SK-N-SH (cell line): ENCODE measurements at regions not wholly inside any gene's neighbourhood (a gene's known extent, or its start where the extent isn't known, plus 50 kb on each side); places are given as distances from the start of the nearest gene placed in this dataset.

Source experiments
- CTCF ChIA-PET: fragments of 300-600, 350-600 bp; formaldehyde crosslinking; extraction: SDS; loops from one replicate; lab custom pipeline; 2021; lab: Yijun Ruan, JAX
- POLR2A ChIA-PET: fragments of 350-600 bp; sonication (Branson Sonifier 250); formaldehyde crosslinking; extraction: SDS; loops from one replicate; lab custom pipeline; 2020; ENCODE audit warnings: antibody characterized with exemption, inconsistent platforms; lab: Yijun Ruan, JAX
- DNase-seq: peaks from one replicate; pipeline ENCODE4 v3.0.0; 2012
- H2AFZ ChIP-seq: fragments of 200-600 bp; sonication (generic); 2 replicates; pipeline ENCODE4 v1.8.1; 2016; ENCODE audit warnings: antibody characterized with exemption, mild to moderate bottlenecking, low read depth
- H3F3A ChIP-seq: fragments of 200-600 bp; sonication (generic); replicated peaks from 2 replicates; pipeline ENCODE3; 2016; ENCODE audit warnings: antibody characterized with exemption, mild to moderate bottlenecking; ENCODE audit not compliant: insufficient read depth
- H3K27ac ChIP-seq, 2 experiments: fragments of 200-500 bp in 1 of 2; fragments of 200-600 bp in 1 of 2; sonication (Bioruptor generic) in 1 of 2; sonication (generic), shearing (Covaris generic) in 1 of 2; 2 replicates each; pipeline versions ENCODE4 v1.5.1 to v1.6.1; 2014 to 2016; ENCODE audit warnings: low read depth in 2 of 2, inconsistent platforms in 1 of 2, low read length in 1 of 2, mild to moderate bottlenecking in 1 of 2, mixed read lengths in 1 of 2
- H3K27me3 ChIP-seq: fragments of 200-600 bp; sonication (generic), shearing (Covaris generic); 2 replicates; pipeline ENCODE4 v1.6.1; 2016; ENCODE audit warnings: mixed run types; ENCODE audit not compliant: insufficient read depth
- H3K36me3 ChIP-seq, 2 experiments: fragments of 200-500 bp in 1 of 2; fragments of 200-600 bp in 1 of 2; sonication (Bioruptor generic) in 1 of 2; sonication (generic) in 1 of 2; replicated peaks in 1 of 2; 2 replicates each; pipeline versions ENCODE3 to v1.5.1; 2014 to 2016; ENCODE audit warnings: low read length in 1 of 2, mild to moderate bottlenecking in 1 of 2; ENCODE audit not compliant: insufficient read depth in 2 of 2, control insufficient read depth in 1 of 2
- H3K4me1 ChIP-seq, 2 experiments: fragments of 200-500 bp in 1 of 2; fragments of 200-600 bp in 1 of 2; sonication (Bioruptor generic) in 1 of 2; sonication (generic), shearing (Covaris generic) in 1 of 2; 2 replicates each; pipeline versions ENCODE4 v1.5.1 to v1.6.1; 2014 to 2016; ENCODE audit warnings: low read depth in 1 of 2, low read length in 1 of 2, mixed run types in 1 of 2; ENCODE audit not compliant: insufficient read depth in 2 of 2, control insufficient read depth in 1 of 2
- H3K4me2 ChIP-seq: fragments of 200-600 bp; sonication (generic), shearing (Covaris generic); 2 replicates; pipeline ENCODE4 v1.6.1; 2017; ENCODE audit warnings: mixed run types
- H3K4me3 ChIP-seq, 2 experiments: fragments of 200-500 bp in 1 of 2; fragments of 200-600 bp in 1 of 2; sonication (Bioruptor generic) in 1 of 2; sonication (generic), shearing (Covaris generic) in 1 of 2; 2 replicates each; pipeline versions ENCODE4 v1.5.1 to v1.8.1; 2014 to 2016; ENCODE audit warnings: low read depth in 2 of 2, inconsistent platforms in 1 of 2, low read length in 1 of 2, mild to moderate bottlenecking in 1 of 2, mixed read lengths in 1 of 2, moderate library complexity in 1 of 2
- H3K79me2 ChIP-seq: fragments of 200-600 bp; sonication (generic); 2 replicates; pipeline ENCODE4 v1.8.1; 2017; ENCODE audit warnings: mild to moderate bottlenecking; ENCODE audit not compliant: insufficient read depth
- H3K9ac ChIP-seq: fragments of 200-600 bp; sonication (generic); 2 replicates; pipeline ENCODE4 v1.6.1; 2017; ENCODE audit warnings: mixed run types
- H3K9me2 ChIP-seq: fragments of 200-600 bp; sonication (generic); 2 replicates; pipeline ENCODE4 v1.6.1; 2017; ENCODE audit warnings: mixed run types
- H3K9me3 ChIP-seq: fragments of 200-600 bp; sonication (generic); 2 replicates; pipeline ENCODE4 v1.6.1; 2017; ENCODE audit warnings: mixed run types, mild to moderate bottlenecking, moderate library complexity
- H4K20me1 ChIP-seq: fragments of 200-600 bp; sonication (generic); 2 replicates; pipeline ENCODE4 v1.6.1; 2017; ENCODE audit warnings: mild to moderate bottlenecking, mixed run types; ENCODE audit not compliant: insufficient read depth
- CHD2 ChIP-seq: fragments of 150-350 bp; IDR thresholded peaks from 2 replicates; pipeline ENCODE4 v1.6.1; 2018; ENCODE audit warnings: low read length; ENCODE audit not compliant: partially characterized antibody
- CTCF ChIP-seq: fragments of 200-600 bp; sonication (generic); IDR thresholded peaks from 2 replicates; pipeline ENCODE4 v1.6.1; 2017; ENCODE audit warnings: antibody characterized with exemption, mild to moderate bottlenecking, moderate library complexity
- ELF1 ChIP-seq: IDR thresholded peaks from 2 replicates; pipeline ENCODE4 v1.4.0; 2012
- EP300 ChIP-seq, 2 experiments: IDR thresholded peaks; 2 replicates each; pipeline versions ENCODE4 v1.4.0 to v1.6.1; 2012; ENCODE audit warnings: borderline replicate concordance in 1 of 2, low read depth in 1 of 2, low read length in 1 of 2
- GABPA ChIP-seq: IDR thresholded peaks from 2 replicates; pipeline ENCODE4 v1.4.0; 2012; ENCODE audit warnings: low read depth, mild to moderate bottlenecking
- IRF3 ChIP-seq: fragments of 150-350 bp; IDR thresholded peaks from 2 replicates; pipeline ENCODE4 v1.6.1; 2016; ENCODE audit warnings: mild to moderate bottlenecking, low read depth, low read length
- MAX ChIP-seq: IDR thresholded peaks from 2 replicates; pipeline ENCODE4 v1.4.0; 2012; ENCODE audit warnings: low read depth
- NRF1 ChIP-seq: IDR thresholded peaks from 2 replicates; pipeline ENCODE4 v1.6.1; 2012; ENCODE audit warnings: low read depth, mild to moderate bottlenecking, low read length
- PBX3 ChIP-seq: IDR thresholded peaks from 2 replicates; pipeline ENCODE4; 2012
- POLR2AphosphoS5 ChIP-seq: IDR thresholded peaks from 2 replicates; pipeline ENCODE4 v1.6.1; 2012; ENCODE audit warnings: low read depth, low read length
- RAD21 ChIP-seq: IDR thresholded peaks from 2 replicates; pipeline ENCODE4 v1.6.1; 2012; ENCODE audit warnings: mild to moderate bottlenecking, low read length
- RCOR1 ChIP-seq: fragments of 150-350 bp; IDR thresholded peaks from 2 replicates; pipeline ENCODE4 v1.6.1; 2017; ENCODE audit warnings: antibody characterized with exemption, low read length
- RFX5 ChIP-seq: IDR thresholded peaks from 2 replicates; pipeline ENCODE4 v1.6.1; 2012; ENCODE audit warnings: mild to moderate bottlenecking, improper control_type of control experiment, low read length
- RXRA ChIP-seq: IDR thresholded peaks from 2 replicates; pipeline ENCODE4 v1.4.0; 2012; ENCODE audit warnings: low read depth, mild to moderate bottlenecking, borderline replicate concordance
- SIN3A ChIP-seq: IDR thresholded peaks from 2 replicates; pipeline ENCODE4 v1.6.1; 2012; ENCODE audit warnings: low read depth, mild to moderate bottlenecking, low read length, moderate library complexity, borderline replicate concordance
- TCF12 ChIP-seq: IDR thresholded peaks from 2 replicates; pipeline ENCODE4 v1.4.0; 2012
- TEAD4 ChIP-seq: IDR thresholded peaks from 2 replicates; pipeline ENCODE4 v1.4.0; 2012; ENCODE audit warnings: mild to moderate bottlenecking, borderline replicate concordance; ENCODE audit not compliant: insufficient read depth
- USF1 ChIP-seq: IDR thresholded peaks from 2 replicates; pipeline ENCODE4 v1.4.0; 2012; ENCODE audit warnings: low read depth, borderline replicate concordance
- USF2 ChIP-seq: fragments of 150-350 bp; IDR thresholded peaks from 2 replicates; pipeline ENCODE4 v1.6.1; 2017; ENCODE audit warnings: antibody characterized with exemption, low read length, low read depth, borderline replicate concordance
- YY1 ChIP-seq: IDR thresholded peaks from 2 replicates; pipeline ENCODE4 v1.4.0; 2012; ENCODE audit warnings: low read depth, mild to moderate bottlenecking
- ZBTB33 ChIP-seq: IDR thresholded peaks from 2 replicates; pipeline ENCODE4 v1.4.0; 2012; ENCODE audit warnings: low read depth, borderline replicate concordance
- WGBS: methylation state at CpG from one replicate; pipeline ENCODE4 v1.1.6; 2017; ENCODE audit warnings: low lambda C conversion rate; 5-methylcytosine and 5-hydroxymethylcytosine counted together

- TF ChIP-seq SIN3A (no peak), RCOR1 (no peak), EP300 (IDR thresholded peaks at IDR 0.05; ENCODE audit: borderline replicate concordance in 1 of 2, low read depth in 1 of 2, low read length in 1 of 2) (no peak), GABPA (no peak), TEAD4 (no peak), NRF1 (no peak), POLR2AphosphoS5 (no peak), TCF12 (no peak), USF1 (no peak), IRF3 (no peak), RFX5 (no peak), RAD21 (no peak), YY1 (no peak), RXRA (no peak), ELF1 (no peak), CTCF (no peak)
- Histone ChIP-seq H3K9me2 (no peaks in the 10 kb centered on the region), H4K20me1 (no peaks in the 10 kb centered on the region), H3K4me1 (no peaks in the 10 kb centered on the region), H3K4me2 (no peak overlapping the region), H3K79me2 (no peaks in the 10 kb centered on the region), H3K9ac (no peak overlapping the region), H3K27ac (no peak overlapping the region), H3F3A (no peaks in the 10 kb centered on the region), H3K36me3 (no peaks in the 10 kb centered on the region), H3K4me3 (no peak overlapping the region), H3K9me3 (no peaks in the 10 kb centered on the region), H3K27me3 (no peaks in the 10 kb centered on the region), H2AFZ (no peak overlapping the region)
- DNase-seq: no peak
- CTCF ChIA-PET: no interaction called here
- POLR2A ChIA-PET: no interaction called here
- 44% methylated on average over 3 of the region's 3 CpGs for WGBS
These were observed 104.9 kb upstream of the IQSEC1 start for GRCh38 chr3:13178107-13178506.

GRCh38 chr3:13177641-13178040 lies 104.4 kb upstream of the IQSEC1 start:
- no peaks in the 10 kb centered on the region for H3K79me2 ChIP-seq
- ChIA-PET CTCF (no interaction called here), POLR2A (no interaction called here)
- no peaks in the 10 kb centered on the region for H3K36me3 ChIP-seq
- H3K4me2 ChIP-seq: no peak overlapping the region
- WGBS: 53% methylated on average over 4 of the region's 4 CpGs
- no peak for DNase-seq
- H2AFZ ChIP-seq: no peak overlapping the region
- no peaks in the 10 kb centered on the region for H3K9me2 ChIP-seq
- H3K9me3 ChIP-seq: no peaks in the 10 kb centered on the region
- no peak overlapping the region for H3K27ac ChIP-seq
- no peaks in the 10 kb centered on the region for H3K27me3 ChIP-seq
- no peaks in the 10 kb centered on the region for H3K4me1 ChIP-seq
- no peaks in the 10 kb centered on the region for H4K20me1 ChIP-seq
- no peak overlapping the region for H3K4me3 ChIP-seq
- H3F3A ChIP-seq: no peaks in the 10 kb centered on the region
- no peak overlapping the region for H3K9ac ChIP-seq
- TF ChIP-seq RXRA: no peak
- TF ChIP-seq IRF3: no peak
- TF ChIP-seq TCF12: no peak
- TF ChIP-seq ZBTB33: no peak
- no peak for TF ChIP-seq CHD2
- no peak for TF ChIP-seq MAX
- no peak for TF ChIP-seq USF2
- no peak for TF ChIP-seq PBX3
